Kidney epithelial cell (primary cell): ENCODE measurements at regions not wholly inside any gene's neighbourhood (a gene's known extent, or its start where the extent isn't known, plus 50 kb on each side); places are given as distances from the start of the nearest gene placed in this dataset.

Source experiments
- DNase-seq: peaks from one replicate; pipeline ENCODE4 v3.0.0-alpha.2; 2010; ENCODE audit warnings: low read depth
- H3K27me3 ChIP-seq: 2 replicates; pipeline ENCODE4 v1.6.0; 2011; ENCODE audit warnings: low read length; ENCODE audit not compliant: control insufficient read depth, insufficient read depth
- H3K36me3 ChIP-seq: 2 replicates; pipeline ENCODE4 v1.5.1; 2011; ENCODE audit warnings: low read length; ENCODE audit not compliant: control insufficient read depth, insufficient read depth
- H3K4me3 ChIP-seq: 2 replicates; pipeline ENCODE4 v1.5.1; 2011; ENCODE audit warnings: low read depth, mild to moderate bottlenecking, control low read depth, low read length
- TF ChIP-seq, protein P1 (sequence below): IDR thresholded peaks from 2 replicates; pipeline ENCODE4 v1.5.1; 2011; ENCODE audit warnings: mild to moderate bottlenecking, moderate library complexity, low read length, control low read depth, inconsistent platforms; ENCODE audit not compliant: insufficient read depth, poor library complexity, severe bottlenecking

DNA sequence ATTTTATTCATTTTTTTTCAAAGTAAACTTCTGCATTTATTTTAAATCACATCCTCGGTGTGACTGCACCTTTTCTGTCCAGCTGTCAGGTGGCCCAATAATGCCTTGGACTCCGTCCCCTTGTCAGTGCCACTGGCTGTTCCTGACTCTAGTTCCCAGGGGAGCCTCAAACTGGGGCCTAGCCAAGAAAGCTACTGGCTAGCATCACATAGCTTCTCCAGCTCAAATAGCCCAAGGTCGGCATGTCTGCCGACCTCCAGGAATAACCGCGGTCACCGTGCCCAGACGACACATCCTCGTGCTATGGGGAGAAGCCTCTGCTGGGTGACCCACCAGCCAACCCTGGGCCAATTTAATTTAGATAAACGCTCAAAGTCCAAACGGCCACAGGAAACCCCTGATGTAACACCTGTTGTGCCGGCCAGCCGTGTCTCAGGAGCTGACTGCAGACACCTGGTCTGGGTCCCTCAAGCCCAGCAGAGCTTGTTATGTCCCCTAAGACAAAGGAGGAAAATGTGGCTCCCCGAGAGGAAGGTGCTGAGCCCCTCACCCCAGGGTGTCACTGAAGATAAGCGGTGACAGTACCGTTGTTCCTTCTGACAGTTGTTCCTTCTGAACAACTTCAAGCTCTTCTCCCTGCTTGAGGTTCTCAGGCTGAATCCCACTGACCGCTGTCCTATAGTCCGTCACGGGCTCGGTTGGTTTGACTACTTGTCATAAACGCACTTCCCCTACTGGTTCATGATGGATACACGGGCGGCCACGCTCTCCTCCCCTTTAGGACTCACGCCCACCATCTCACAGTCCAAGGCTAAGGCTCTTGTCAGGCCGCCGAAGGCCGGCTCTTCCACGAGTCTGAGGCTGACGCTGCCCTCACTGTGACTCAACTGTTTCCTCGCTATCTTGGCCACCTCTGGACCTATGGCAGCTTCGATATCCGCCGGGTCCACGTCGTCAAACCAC, 126.2 kb downstream of the KLF13 start:
- no peak overlapping the region for H3K4me3 ChIP-seq
- H3K27me3 ChIP-seq: peaks cover 2% of the 10 kb centered on the region
- TF ChIP-seq, protein P1, sequence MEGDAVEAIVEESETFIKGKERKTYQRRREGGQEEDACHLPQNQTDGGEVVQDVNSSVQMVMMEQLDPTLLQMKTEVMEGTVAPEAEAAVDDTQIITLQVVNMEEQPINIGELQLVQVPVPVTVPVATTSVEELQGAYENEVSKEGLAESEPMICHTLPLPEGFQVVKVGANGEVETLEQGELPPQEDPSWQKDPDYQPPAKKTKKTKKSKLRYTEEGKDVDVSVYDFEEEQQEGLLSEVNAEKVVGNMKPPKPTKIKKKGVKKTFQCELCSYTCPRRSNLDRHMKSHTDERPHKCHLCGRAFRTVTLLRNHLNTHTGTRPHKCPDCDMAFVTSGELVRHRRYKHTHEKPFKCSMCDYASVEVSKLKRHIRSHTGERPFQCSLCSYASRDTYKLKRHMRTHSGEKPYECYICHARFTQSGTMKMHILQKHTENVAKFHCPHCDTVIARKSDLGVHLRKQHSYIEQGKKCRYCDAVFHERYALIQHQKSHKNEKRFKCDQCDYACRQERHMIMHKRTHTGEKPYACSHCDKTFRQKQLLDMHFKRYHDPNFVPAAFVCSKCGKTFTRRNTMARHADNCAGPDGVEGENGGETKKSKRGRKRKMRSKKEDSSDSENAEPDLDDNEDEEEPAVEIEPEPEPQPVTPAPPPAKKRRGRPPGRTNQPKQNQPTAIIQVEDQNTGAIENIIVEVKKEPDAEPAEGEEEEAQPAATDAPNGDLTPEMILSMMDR: no peak
- no peaks in the 10 kb centered on the region for H3K36me3 ChIP-seq
- DNase-seq: no peak

DNA sequence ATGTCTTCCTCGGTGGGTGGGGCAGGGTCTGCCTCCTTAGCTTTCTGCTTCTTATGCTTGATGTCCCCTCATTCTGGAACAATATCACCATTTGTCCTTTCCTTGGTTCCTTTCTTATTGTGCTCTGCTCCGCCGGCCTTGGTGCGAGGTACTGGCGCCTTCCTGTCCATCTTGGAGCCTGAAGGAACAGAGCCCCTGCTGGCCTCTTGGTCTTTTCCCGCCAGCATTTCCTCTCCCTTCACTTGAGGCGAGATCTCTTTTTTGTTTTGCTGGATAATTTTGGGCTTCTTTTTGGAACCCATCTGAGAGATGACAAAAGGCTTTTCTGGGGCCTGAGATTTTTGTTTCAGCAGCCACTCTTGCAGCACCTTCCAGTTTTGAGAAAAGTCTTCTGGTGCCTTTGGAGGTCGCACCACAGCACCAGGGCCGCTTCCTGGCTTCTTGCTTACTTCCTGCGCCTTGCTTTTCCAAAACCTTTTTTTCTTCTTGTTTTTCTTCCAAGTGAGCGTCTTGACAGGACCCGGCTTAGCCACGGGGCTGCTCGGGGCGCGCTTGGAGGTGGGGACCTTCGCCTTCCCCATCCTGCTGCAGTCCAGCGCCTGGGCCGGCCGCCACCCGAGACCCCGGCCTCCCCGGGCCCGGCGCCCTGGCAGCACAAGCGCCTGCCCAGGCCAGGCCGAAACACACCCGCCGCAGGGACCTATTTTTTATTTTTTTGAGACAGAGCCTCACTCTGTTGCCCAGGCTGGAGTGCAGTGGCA, 127.1 kb downstream of the KLF13 start:
- TF ChIP-seq, protein P1: no peak
- no peak overlapping the region for H3K4me3 ChIP-seq
- H3K36me3 ChIP-seq: no peaks in the 10 kb centered on the region
- peaks cover 2% of the 10 kb centered on the region for H3K27me3 ChIP-seq
- DNase-seq: no peak

DNA sequence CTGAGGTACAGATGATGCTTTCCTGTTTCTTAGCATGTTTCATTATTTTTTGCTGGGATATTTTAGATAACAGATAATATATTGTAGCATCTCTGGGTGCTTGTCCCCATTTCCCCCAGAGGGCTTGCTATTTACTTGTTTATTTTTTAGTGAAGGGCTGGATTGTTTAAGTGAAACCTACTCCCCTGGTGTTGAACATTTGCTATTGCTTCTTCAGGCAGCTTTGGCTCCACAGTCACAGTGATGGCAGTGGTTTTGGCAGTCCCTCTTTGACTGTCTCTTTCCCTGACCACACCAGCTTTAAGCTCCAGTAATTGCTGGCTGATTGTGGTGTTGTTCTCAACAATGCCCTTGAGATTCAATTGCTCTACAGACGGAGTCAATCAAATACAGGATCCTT, 128.9 kb downstream of the KLF13 start:
- DNase-seq: no peak
- TF ChIP-seq, protein P1: no peak

DNA sequence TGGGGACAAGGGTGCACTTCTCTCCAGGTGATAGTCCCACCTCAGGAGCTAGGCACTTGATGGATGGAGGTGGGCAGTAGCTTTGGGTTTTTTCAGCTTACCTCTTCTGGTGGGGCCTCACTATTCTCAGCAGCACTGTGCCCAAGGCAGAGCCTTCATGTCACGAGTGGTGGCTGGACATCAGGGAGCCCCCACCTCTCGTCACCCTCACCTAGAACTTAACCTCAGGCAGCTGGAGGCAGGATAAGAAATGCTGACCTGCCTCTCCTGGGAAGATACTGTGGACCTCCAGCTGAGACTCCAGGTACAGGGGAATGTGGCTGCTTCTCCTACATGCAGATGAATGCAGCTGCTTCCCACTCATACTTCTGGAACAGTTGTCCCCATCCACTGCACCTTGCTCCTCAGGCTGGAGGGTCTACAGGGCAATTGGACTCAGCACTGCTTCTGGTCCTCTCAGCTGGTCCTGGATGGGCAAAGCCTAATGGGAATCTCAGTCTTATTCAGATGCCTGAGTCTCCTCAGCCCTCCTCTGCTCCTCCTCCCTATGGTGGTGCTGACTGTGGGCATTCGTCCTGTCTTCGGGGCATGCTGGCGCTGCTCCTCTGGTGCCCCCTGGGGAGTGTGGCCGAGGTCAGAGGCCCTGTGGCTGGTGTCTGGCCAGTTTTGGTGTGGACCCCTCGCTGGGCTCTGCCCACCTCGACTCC, 129.9 kb downstream of the KLF13 start:
- Histone ChIP-seq H3K36me3 (no peaks in the 10 kb centered on the region), H3K27me3 (peaks cover 2% of the 10 kb centered on the region), H3K4me3 (no peak overlapping the region)
- no peak for DNase-seq
- TF ChIP-seq, protein P1: no peak

More for the DNA sequence above, 128.9 kb downstream of the KLF13 start:
- Histone ChIP-seq H3K36me3 (no peaks in the 10 kb centered on the region), H3K27me3 (peaks cover 2% of the 10 kb centered on the region), H3K4me3 (no peak overlapping the region)

DNA sequence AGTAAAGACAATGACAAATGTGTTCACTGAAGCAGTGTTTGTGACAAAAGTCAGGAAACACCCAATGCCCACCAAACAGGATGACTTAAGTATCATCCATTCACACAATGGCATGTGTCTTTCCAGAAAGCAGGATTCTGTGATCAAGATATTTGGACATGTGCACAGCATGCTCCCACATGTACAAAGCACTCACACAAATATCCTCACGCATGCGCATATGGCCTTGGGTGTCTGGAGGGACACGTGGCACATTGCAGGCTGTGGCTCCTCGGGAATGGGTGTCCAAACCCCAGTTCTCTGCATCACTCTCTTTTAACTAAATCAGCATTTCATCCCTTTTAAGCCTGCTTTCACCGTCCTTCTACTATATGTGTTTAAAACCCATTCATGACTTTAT, 130.5 kb downstream of the KLF13 start:
- H3K36me3 ChIP-seq: no peaks in the 10 kb centered on the region
- DNase-seq: no peak
- peaks cover 2% of the 10 kb centered on the region for H3K27me3 ChIP-seq
- TF ChIP-seq, protein P1: no peak
- no peak overlapping the region for H3K4me3 ChIP-seq
